ENCODE measurements at regions not wholly inside any gene's neighbourhood (a gene's known extent, or its start where the extent isn't known, plus 50 kb on each side); places are given as distances from the start of the nearest gene placed in this dataset.
"Not testable (repeated sequence)": the region's sequence is repeated elsewhere in the genome, so short reads cannot be mapped to it uniquely, and the experiment has no call there.

GRCh38 chr4:106806158-106806797, 229.8 kb downstream of the DKK2 start:
- H3K27me3 Mint-ChIP-seq (ENCODE audit: low read depth), result no peaks in the 10 kb centered on the region
- H3K9me3 Mint-ChIP-seq, result no peaks in the 10 kb centered on the region
- no peak overlapping the region for H3K4me3 Mint-ChIP-seq
- DNase-seq (no peak), ATAC-seq (replicated peaks in 1 of 2) (no peak)
- H3K36me3 Mint-ChIP-seq (ENCODE audit: insufficient read depth in 2 of 2), result no peaks in the 10 kb centered on the region
- no peaks in the 10 kb centered on the region for H3K4me1 Mint-ChIP-seq (ENCODE audit: low read depth)
- H3K27ac Mint-ChIP-seq, result no peak overlapping the region

GRCh38 chr4:106803083-106803482, 233.0 kb downstream of the DKK2 start:
- Mint-ChIP-seq H3K27ac (no peak overlapping the region), H3K36me3 (ENCODE audit: insufficient read depth in 2 of 2) (no peaks in the 10 kb centered on the region), H3K9me3 (peaks cover 0 to 1% of the 10 kb centered on the region in 2 donors), H3K4me1 (ENCODE audit: low read depth) (no peaks in the 10 kb centered on the region), H3K27me3 (ENCODE audit: low read depth) (no peaks in the 10 kb centered on the region), H3K4me3 (no peak overlapping the region)
- ATAC-seq (replicated peaks in 1 of 2) (no peak), DNase-seq (no peak)

- Mint-ChIP-seq H3K27me3 (ENCODE audit: low read depth) (no peaks in the 10 kb centered on the region), H3K4me3 (no peak overlapping the region)
Measured at GRCh38 chr4:106801386-106801785, 234.7 kb downstream of the DKK2 start.

GRCh38 chr4:106796876-106797275, 239.2 kb downstream of the DKK2 start:
- Mint-ChIP-seq H3K27me3 (ENCODE audit: low read depth) (no peaks in the 10 kb centered on the region), H3K4me3 (no peak overlapping the region), H3K4me1 (ENCODE audit: low read depth) (no peaks in the 10 kb centered on the region), H3K9me3 (peaks cover 1 to 3% of the 10 kb centered on the region in 2 donors), H3K36me3 (ENCODE audit: insufficient read depth in 2 of 2) (no peaks in the 10 kb centered on the region), H3K27ac (no peak overlapping the region)
- ATAC-seq (replicated peaks in 1 of 2) (no peak), DNase-seq (no peak)

More at GRCh38 chr4:106801386-106801785, 234.7 kb downstream of the DKK2 start:
- ATAC-seq (replicated peaks in 1 of 2) (no peak), DNase-seq (no peak)
- H3K9me3 Mint-ChIP-seq, result peaks cover 0 to 1% of the 10 kb centered on the region in 2 donors
- H3K36me3 Mint-ChIP-seq (ENCODE audit: insufficient read depth in 2 of 2), result no peaks in the 10 kb centered on the region
- no peaks in the 10 kb centered on the region for H3K4me1 Mint-ChIP-seq (ENCODE audit: low read depth)
- H3K27ac Mint-ChIP-seq, result no peak overlapping the region

- no peak overlapping the region for H3K27ac Mint-ChIP-seq
- no peaks in the 10 kb centered on the region for H3K27me3 Mint-ChIP-seq (ENCODE audit: low read depth)
- no peaks in the 10 kb centered on the region for H3K36me3 Mint-ChIP-seq (ENCODE audit: insufficient read depth in 2 of 2)
- ATAC-seq (replicated peaks in 1 of 2) (no peak), DNase-seq (no peak)
- H3K4me3 Mint-ChIP-seq, result no peak overlapping the region
- H3K9me3 Mint-ChIP-seq, result peaks cover 1 to 3% of the 10 kb centered on the region in 2 donors
- H3K4me1 Mint-ChIP-seq (ENCODE audit: low read depth), result no peaks in the 10 kb centered on the region
Measured at GRCh38 chr4:106795326-106795725, 240.8 kb downstream of the DKK2 start.

GRCh38 chr4:106793933-106794332, 242.2 kb downstream of the DKK2 start:
- no peak for ATAC-seq (replicated peaks in 1 of 2)

GRCh38 chr4:106775636-106776035, 260.5 kb downstream of the DKK2 start:
- Mint-ChIP-seq H3K4me1 (ENCODE audit: low read depth) (no peaks in the 10 kb centered on the region), H3K27ac (no peak overlapping the region), H3K27me3 (ENCODE audit: low read depth) (no peaks in the 10 kb centered on the region), H3K36me3 (ENCODE audit: insufficient read depth in 2 of 2) (no peaks in the 10 kb centered on the region), H3K4me3 (no peak overlapping the region), H3K9me3 (peaks cover 5 to 9% of the 10 kb centered on the region in 2 donors)
- DNase-seq (no peak), ATAC-seq (replicated peaks in 1 of 2) (no peak)

More at GRCh38 chr4:106793933-106794332, 242.2 kb downstream of the DKK2 start:
- no peak for DNase-seq
- H3K27me3 Mint-ChIP-seq (ENCODE audit: low read depth), result no peaks in the 10 kb centered on the region
- H3K36me3 Mint-ChIP-seq (ENCODE audit: insufficient read depth in 2 of 2), result no peaks in the 10 kb centered on the region
- H3K9me3 Mint-ChIP-seq, result peaks cover 0 to 3% of the 10 kb centered on the region in 2 donors
- H3K4me1 Mint-ChIP-seq (ENCODE audit: low read depth), result no peaks in the 10 kb centered on the region
- H3K4me3 Mint-ChIP-seq, result no peak overlapping the region
- no peak overlapping the region for H3K27ac Mint-ChIP-seq

GRCh38 chr4:106774055-106774454, 262.1 kb downstream of the DKK2 start:
- DNase-seq; H3K4me3 Mint-ChIP-seq; ATAC-seq (replicated peaks in 1 of 2); H3K27me3 Mint-ChIP-seq (ENCODE audit: low read depth); H3K36me3 Mint-ChIP-seq (ENCODE audit: insufficient read depth in 2 of 2); H3K4me1 Mint-ChIP-seq (ENCODE audit: low read depth); H3K27ac Mint-ChIP-seq; H3K9me3 Mint-ChIP-seq: not testable (repeated sequence)

- H3K27me3 Mint-ChIP-seq (ENCODE audit: low read depth), result no peaks in the 10 kb centered on the region
- peaks cover 5 to 11% of the 10 kb centered on the region in 2 donors for H3K9me3 Mint-ChIP-seq
- H3K4me3 Mint-ChIP-seq, result no peak overlapping the region
- H3K27ac Mint-ChIP-seq, result no peak overlapping the region
- no peaks in the 10 kb centered on the region for H3K36me3 Mint-ChIP-seq (ENCODE audit: insufficient read depth in 2 of 2)
- no peak for DNase-seq
- H3K4me1 Mint-ChIP-seq (ENCODE audit: low read depth), result no peaks in the 10 kb centered on the region
- ATAC-seq (replicated peaks in 1 of 2), result no peak
Measured at GRCh38 chr4:106773076-106773905, 262.8 kb downstream of the DKK2 start.

GRCh38 chr4:106767991-106768390, 268.1 kb downstream of the DKK2 start:
- Mint-ChIP-seq H3K36me3 (ENCODE audit: insufficient read depth in 2 of 2) (no peaks in the 10 kb centered on the region), H3K4me1 (ENCODE audit: low read depth) (no peaks in the 10 kb centered on the region), H3K27ac (no peak overlapping the region), H3K9me3 (peaks cover 5 to 10% of the 10 kb centered on the region in 2 donors), H3K4me3 (no peak overlapping the region), H3K27me3 (ENCODE audit: low read depth) (no peaks in the 10 kb centered on the region)
- no peak for DNase-seq
- no peak for ATAC-seq (replicated peaks in 1 of 2)

- no peaks in the 10 kb centered on the region for H3K27me3 Mint-ChIP-seq (ENCODE audit: low read depth)
- no peak overlapping the region for H3K27ac Mint-ChIP-seq
- no peak overlapping the region for H3K4me3 Mint-ChIP-seq
- H3K9me3 Mint-ChIP-seq, result peaks cover 0 to 5% of the 10 kb centered on the region in 2 donors
- no peak for ATAC-seq (replicated peaks in 1 of 2)
- DNase-seq, result no peak
- no peaks in the 10 kb centered on the region for H3K36me3 Mint-ChIP-seq (ENCODE audit: insufficient read depth in 2 of 2)
- no peaks in the 10 kb centered on the region for H3K4me1 Mint-ChIP-seq (ENCODE audit: low read depth)
Measured at GRCh38 chr4:106766519-106766918, 269.6 kb downstream of the DKK2 start.

- ATAC-seq (replicated peaks in 1 of 2) (no peak), DNase-seq (no peak)
- H3K27me3 Mint-ChIP-seq (ENCODE audit: low read depth), result no peaks in the 10 kb centered on the region
- no peak overlapping the region for H3K4me3 Mint-ChIP-seq
- no peaks in the 10 kb centered on the region for H3K36me3 Mint-ChIP-seq (ENCODE audit: insufficient read depth in 2 of 2)
- H3K27ac Mint-ChIP-seq, result no peak overlapping the region
- peaks cover 0 to 5% of the 10 kb centered on the region in 2 donors for H3K9me3 Mint-ChIP-seq
- H3K4me1 Mint-ChIP-seq (ENCODE audit: low read depth), result no peaks in the 10 kb centered on the region
Measured at GRCh38 chr4:106764774-106765173, 271.3 kb downstream of the DKK2 start.

- peaks cover 0 to 5% of the 10 kb centered on the region in 2 donors for H3K9me3 Mint-ChIP-seq
- no peak for DNase-seq
- H3K4me3 Mint-ChIP-seq, result no peak overlapping the region
- no peaks in the 10 kb centered on the region for H3K27me3 Mint-ChIP-seq (ENCODE audit: low read depth)
- H3K36me3 Mint-ChIP-seq (ENCODE audit: insufficient read depth in 2 of 2), result no peaks in the 10 kb centered on the region
- no peaks in the 10 kb centered on the region for H3K4me1 Mint-ChIP-seq (ENCODE audit: low read depth)
- no peak overlapping the region for H3K27ac Mint-ChIP-seq
- ATAC-seq (replicated peaks in 1 of 2), result no peak
Measured at GRCh38 chr4:106762666-106763443, 273.3 kb downstream of the DKK2 start.

Data from activated T-cell treated with anti-CD3 and anti-CD28 coated beads, Interleukin-2, amount 50 U/mL, for 72 hours (primary cell).